HEK293T (cell line): ENCODE measurements at regions not wholly inside any gene's neighbourhood (a gene's known extent, or its start where the extent isn't known, plus 50 kb on each side); places are given as distances from the start of the nearest gene placed in this dataset.

ENCODE experiments used
- CTCF ChIA-PET: fragments of 350-600 bp; formaldehyde crosslinking; extraction: SDS; loops from one replicate; lab custom pipeline; 2021; ENCODE audit warnings: antibody characterized with exemption, inconsistent platforms; lab: Yijun Ruan, JAX
- POLR2A ChIA-PET: fragments of 350-600 bp; formaldehyde crosslinking; extraction: SDS; loops from one replicate; lab custom pipeline; 2020; ENCODE audit warnings: antibody characterized with exemption, inconsistent platforms; lab: Yijun Ruan, JAX
- DNase-seq: peaks from one replicate; pipeline ENCODE4 v3.0.0; 2012; ENCODE audit warnings: mixed read lengths; ENCODE audit errors: extremely low spot score
- ARNT ChIP-seq: fragments of 450-650 bp; IDR thresholded peaks from 2 replicates; pipeline ENCODE4 v1.6.1; 2017; ENCODE audit warnings: mild to moderate bottlenecking
- BHLHE40 ChIP-seq: fragments of 450-650 bp; IDR thresholded peaks from 2 replicates; pipeline ENCODE4 v1.6.1; 2016; ENCODE audit warnings: mild to moderate bottlenecking, moderate library complexity, borderline replicate concordance
- CTBP1 ChIP-seq: fragments of 450-650 bp; IDR thresholded peaks from 2 replicates; pipeline ENCODE4 v1.6.1; 2016; ENCODE audit warnings: borderline replicate concordance
- ELF4 ChIP-seq: fragments of 450-650 bp; IDR thresholded peaks from 2 replicates; pipeline ENCODE4 v1.6.1; 2017; ENCODE audit warnings: antibody characterized with exemption
- FOXA1 ChIP-seq: fragments of 450-650 bp; IDR thresholded peaks from 2 replicates; pipeline ENCODE4 v1.6.1; 2016; ENCODE audit warnings: mild to moderate bottlenecking
- FOXK2 ChIP-seq: fragments of 450-650 bp; IDR thresholded peaks from 2 replicates; pipeline ENCODE4 v1.6.1; 2016; ENCODE audit warnings: mild to moderate bottlenecking
- FOXM1 ChIP-seq: fragments of 450-650 bp; IDR thresholded peaks from 2 replicates; pipeline ENCODE4 v1.6.1; 2017; ENCODE audit warnings: mild to moderate bottlenecking, borderline replicate concordance
- HDGF ChIP-seq: fragments of 450-650 bp; IDR thresholded peaks from 2 replicates; pipeline ENCODE4 v1.6.1; 2017; ENCODE audit warnings: antibody characterized with exemption, borderline replicate concordance
- L3MBTL2 ChIP-seq: fragments of 450-650 bp; conservative IDR thresholded peaks from 2 replicates; pipeline ENCODE4 v1.6.1; 2016; ENCODE audit warnings: mild to moderate bottlenecking
- LEF1 ChIP-seq: fragments of 450-650 bp; IDR thresholded peaks from 2 replicates; pipeline ENCODE4 v1.6.1; 2017; ENCODE audit warnings: mild to moderate bottlenecking, borderline replicate concordance
- NFRKB ChIP-seq: fragments of 450-650 bp; IDR thresholded peaks from 2 replicates; pipeline ENCODE4 v1.6.1; 2016; ENCODE audit warnings: mild to moderate bottlenecking, moderate library complexity
- SP1 ChIP-seq: fragments of 450-650 bp; IDR thresholded peaks from 2 replicates; pipeline ENCODE4 v1.6.1; 2017
- SUZ12 ChIP-seq: fragments of 450-650 bp; IDR thresholded peaks from 2 replicates; pipeline ENCODE4 v1.6.1; 2016; ENCODE audit warnings: mild to moderate bottlenecking
- TARDBP ChIP-seq: fragments of 450-650 bp; IDR thresholded peaks from 2 replicates; pipeline ENCODE4 v1.6.1; 2016
- ZNF384 ChIP-seq: fragments of 450-650 bp; IDR thresholded peaks from 2 replicates; pipeline ENCODE4 v1.6.1; 2016
- TF ChIP-seq, protein P1 (sequence below): fragments of 450-650 bp; IDR thresholded peaks from 2 replicates; pipeline ENCODE4 v1.6.1; 2016

DNA sequence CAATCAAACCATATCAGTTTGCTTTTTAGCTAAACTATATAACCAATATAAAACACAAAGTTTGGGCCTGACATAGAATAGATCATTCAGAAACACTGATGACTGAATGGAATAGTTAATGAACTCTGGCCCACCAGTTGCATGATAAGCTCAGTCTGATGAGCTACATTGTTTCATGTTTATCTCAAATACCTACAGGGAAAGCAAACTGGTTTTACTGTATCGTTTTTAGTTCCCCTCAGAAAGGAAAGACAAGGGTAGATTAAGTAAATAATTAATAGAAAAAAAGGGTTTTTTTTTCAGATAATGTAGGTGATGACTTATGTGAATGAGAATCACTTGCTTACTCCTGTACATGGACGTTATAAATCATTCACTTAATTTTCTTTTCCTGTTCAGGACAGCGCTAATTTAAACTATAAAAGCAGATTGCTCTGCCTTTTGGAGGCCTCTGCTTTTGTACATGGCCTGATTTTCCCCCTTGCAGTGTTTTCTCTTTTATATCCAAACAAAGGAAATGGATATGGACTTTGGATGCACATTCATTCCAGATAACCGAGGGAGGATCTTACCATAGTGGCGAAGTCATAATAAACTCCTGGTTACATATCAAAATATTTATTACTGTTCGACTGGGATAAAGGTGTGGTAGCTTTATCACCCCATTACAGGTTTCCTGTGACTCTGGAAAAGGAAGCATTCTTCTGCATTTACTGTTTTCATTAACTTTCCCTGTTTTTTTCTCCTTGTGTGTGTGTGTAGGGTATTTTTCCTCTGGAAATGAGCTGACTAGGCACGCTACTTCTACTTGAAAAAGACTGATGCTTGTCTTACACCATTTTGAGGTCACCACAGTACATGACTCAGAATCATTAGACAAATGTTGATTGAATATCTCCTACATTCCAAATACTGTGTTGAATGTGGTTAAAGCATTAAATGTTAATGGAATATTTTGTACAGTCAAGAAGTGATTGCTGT is 373.1 kb upstream of the HS3ST1 start:
- ChIA-PET CTCF (interaction anchor here (0.7 kb wide), 1 partner anchor 36 kb away, joined by 3 read pairs; no protein-coding TSS in a partner anchor), POLR2A (no interaction called here)
- no peak for TF ChIP-seq L3MBTL2
- TF ChIP-seq, protein P1, sequence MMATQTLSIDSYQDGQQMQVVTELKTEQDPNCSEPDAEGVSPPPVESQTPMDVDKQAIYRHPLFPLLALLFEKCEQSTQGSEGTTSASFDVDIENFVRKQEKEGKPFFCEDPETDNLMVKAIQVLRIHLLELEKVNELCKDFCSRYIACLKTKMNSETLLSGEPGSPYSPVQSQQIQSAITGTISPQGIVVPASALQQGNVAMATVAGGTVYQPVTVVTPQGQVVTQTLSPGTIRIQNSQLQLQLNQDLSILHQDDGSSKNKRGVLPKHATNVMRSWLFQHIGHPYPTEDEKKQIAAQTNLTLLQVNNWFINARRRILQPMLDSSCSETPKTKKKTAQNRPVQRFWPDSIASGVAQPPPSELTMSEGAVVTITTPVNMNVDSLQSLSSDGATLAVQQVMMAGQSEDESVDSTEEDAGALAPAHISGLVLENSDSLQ, result no peak
- TF ChIP-seq FOXA1, result no peak
- TF ChIP-seq HDGF, result no peak
- TF ChIP-seq SUZ12, result no peak
- DNase-seq, result no peak

DNA sequence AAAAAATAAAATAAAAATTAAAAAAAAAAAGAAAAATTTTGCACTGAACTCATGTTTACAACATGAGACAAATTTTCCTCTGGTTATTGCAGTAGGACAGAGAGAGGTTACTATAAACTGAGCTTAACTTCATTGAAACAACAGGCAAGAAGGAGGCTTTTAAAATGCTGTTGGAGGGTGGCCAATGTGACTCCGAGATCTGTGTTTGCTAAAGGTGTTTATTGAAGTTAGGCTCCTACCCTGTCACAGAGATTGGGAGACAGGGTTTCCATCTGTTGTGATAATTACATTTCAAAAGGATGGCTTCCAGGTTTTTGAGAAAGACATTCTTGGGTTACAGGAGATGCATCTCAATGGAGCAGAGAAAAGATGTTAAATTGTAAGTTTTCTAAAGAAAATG is 370.5 kb upstream of the HS3ST1 start:
- no peak for DNase-seq
- POLR2A ChIA-PET, result no interaction called here
- CTCF ChIA-PET, result no interaction called here
- TF ChIP-seq NFRKB, result no peak
- no peak for TF ChIP-seq HDGF
- no peak for TF ChIP-seq BHLHE40
- TF ChIP-seq ARNT, result no peak
- TF ChIP-seq CTBP1, result no peak
- no peak for TF ChIP-seq FOXK2
- no peak for TF ChIP-seq FOXA1
- TF ChIP-seq, protein P1, result no peak
- TF ChIP-seq SUZ12, result no peak
- no peak for TF ChIP-seq TARDBP
- TF ChIP-seq ELF4, result no peak
- no peak for TF ChIP-seq LEF1
- no peak for TF ChIP-seq ZNF384

DNA sequence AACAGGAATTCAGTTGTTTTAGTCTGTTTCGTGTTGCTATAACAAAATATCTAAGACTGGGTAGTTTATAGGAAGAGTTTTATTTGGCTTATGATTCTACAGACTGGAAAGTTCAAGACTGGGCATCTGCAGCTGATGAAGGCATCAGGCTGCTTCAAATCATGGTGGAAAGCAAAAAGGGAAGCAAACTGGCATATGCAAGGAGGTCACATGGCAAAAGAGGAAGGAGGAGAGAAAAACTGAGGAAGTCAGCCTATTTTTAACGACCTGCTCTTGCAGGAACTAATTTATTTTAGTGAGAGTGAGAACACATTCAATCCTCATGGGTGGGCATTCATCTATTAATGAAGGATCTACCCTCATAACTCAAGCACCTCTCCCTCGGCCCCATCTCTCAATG is 363.1 kb upstream of the HS3ST1 start:
- no peak for TF ChIP-seq NFRKB
- TF ChIP-seq SUZ12, result no peak
- TF ChIP-seq FOXK2, result no peak
- TF ChIP-seq TARDBP, result no peak
- CTCF ChIA-PET, result no interaction called here
- no peak for DNase-seq
- POLR2A ChIA-PET, result no interaction called here

DNA sequence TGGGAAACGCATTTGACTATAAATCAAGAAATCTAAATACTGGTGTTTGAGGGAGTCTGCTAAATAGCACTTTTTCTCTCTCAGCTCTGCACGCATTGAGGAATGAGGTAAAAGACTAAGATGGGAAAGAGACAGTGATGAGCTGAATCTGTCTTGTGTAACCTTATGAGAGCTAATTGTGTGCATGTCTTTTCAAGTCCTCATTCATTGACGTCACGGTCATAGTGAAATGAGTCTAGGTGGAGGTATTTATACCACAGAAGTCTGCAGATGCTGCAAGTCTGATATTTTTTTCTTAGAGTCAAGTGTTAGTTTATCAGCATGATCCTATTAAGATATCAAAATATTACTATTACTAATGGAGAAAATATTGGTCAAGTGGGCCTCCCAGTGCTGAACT is 361.5 kb upstream of the HS3ST1 start:
- TF ChIP-seq ARNT, result no peak
- TF ChIP-seq SUZ12, result no peak
- TF ChIP-seq HDGF, result no peak
- no peak for TF ChIP-seq BHLHE40
- TF ChIP-seq CTBP1, result no peak
- no peak for TF ChIP-seq LEF1
- no peak for TF ChIP-seq FOXA1
- TF ChIP-seq FOXK2, result no peak
- TF ChIP-seq L3MBTL2, result no peak
- TF ChIP-seq, protein P1, result no peak
- TF ChIP-seq SP1, result no peak
- TF ChIP-seq TARDBP, result no peak
- no peak for TF ChIP-seq ELF4
- ChIA-PET POLR2A (no interaction called here), CTCF (no interaction called here)
- no peak for DNase-seq

DNA sequence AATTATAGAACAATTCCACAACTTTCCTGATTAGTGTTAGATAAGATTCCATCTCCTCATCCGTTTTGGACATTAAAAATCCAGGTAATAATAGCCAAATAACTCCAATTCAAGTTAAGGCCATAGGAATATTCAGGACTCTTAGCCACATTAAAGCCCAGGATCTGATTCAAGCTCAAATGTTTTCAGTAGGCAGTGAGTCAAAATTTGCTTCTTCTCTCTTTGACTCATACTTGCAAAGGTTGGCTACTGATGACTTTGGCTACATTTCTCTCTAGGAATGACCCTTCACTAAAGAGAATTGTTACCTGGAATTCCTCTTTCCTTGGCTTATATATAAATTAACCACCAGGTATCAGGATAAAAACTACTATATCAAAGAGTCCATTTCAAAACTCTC is 354.9 kb upstream of the HS3ST1 start:
- TF ChIP-seq FOXM1 (no peak), TARDBP (no peak), L3MBTL2 (no peak), FOXK2 (no peak), ARNT (no peak), FOXA1 (no peak), HDGF (no peak), LEF1 (no peak), SP1 (no peak), CTBP1 (no peak), BHLHE40 (no peak), ZNF384 (no peak), SUZ12 (no peak), ELF4 (no peak), NFRKB (no peak)
- TF ChIP-seq, protein P1, result no peak
- CTCF ChIA-PET, result no interaction called here
- POLR2A ChIA-PET, result no interaction called here
- no peak for DNase-seq

DNA sequence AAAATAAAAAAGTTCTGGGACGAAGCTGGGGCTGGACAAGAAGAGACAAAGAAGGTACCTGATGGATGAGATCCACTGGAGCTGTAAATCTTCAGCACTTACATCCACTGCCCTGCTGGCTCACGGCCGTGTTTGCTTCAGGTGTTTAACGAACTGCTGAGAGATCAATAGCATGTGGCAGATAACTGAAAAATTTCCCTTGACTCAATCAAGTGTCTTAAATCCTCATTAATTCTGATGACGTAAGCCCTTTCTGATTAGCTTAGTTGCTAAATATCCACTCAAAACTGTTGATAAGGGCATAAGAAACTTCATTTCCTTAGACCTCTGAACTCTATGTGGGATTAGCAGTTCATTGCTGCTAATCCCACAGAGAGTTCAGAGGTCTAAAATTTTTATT is 354.2 kb upstream of the HS3ST1 start:
- ChIA-PET POLR2A (no interaction called here), CTCF (no interaction called here)
- no peak for TF ChIP-seq HDGF
- TF ChIP-seq BHLHE40, result no peak
- no peak for TF ChIP-seq CTBP1
- TF ChIP-seq SUZ12, result no peak
- TF ChIP-seq FOXM1, result no peak
- no peak for TF ChIP-seq ARNT
- TF ChIP-seq, protein P1, result no peak
- TF ChIP-seq NFRKB, result no peak
- no peak for TF ChIP-seq FOXA1
- TF ChIP-seq SP1, result no peak
- TF ChIP-seq L3MBTL2, result no peak
- TF ChIP-seq TARDBP, result no peak
- TF ChIP-seq ZNF384, result no peak
- TF ChIP-seq ELF4, result no peak
- TF ChIP-seq FOXK2, result no peak
- TF ChIP-seq LEF1, result no peak
- no peak for DNase-seq
